ENCODE measurements at regions not wholly inside any gene's neighbourhood (a gene's known extent, or its start where the extent isn't known, plus 50 kb on each side); places are given as distances from the start of the nearest gene placed in this dataset.

- DNase-seq (ENCODE audit: low read depth, low spot score) (no peak), FAIRE-seq (no peak)
- no TSS peak for BruUV-seq (replicated peaks)
- intact Hi-C loops (cut with micrococcal nuclease): no loop called here
- Histone ChIP-seq H3K9ac (replicated peaks; ENCODE audit: extremely low read depth, insufficient read depth, low read length) (no peak overlapping the region), H3K36me3 (ENCODE audit: control insufficient read depth in 2 of 2, extremely low read depth in 1 of 2, insufficient read depth in 2 of 2, low read length in 2 of 2) (no peaks in the 10 kb centered on the region), H3K4me3 (replicated peaks in 1 of 3; ENCODE audit: insufficient read depth in 1 of 3, low read depth in 1 of 3, low read length in 3 of 3) (no peak overlapping the region), H4K20me1 (replicated peaks; ENCODE audit: control insufficient read depth, extremely low read depth, insufficient read depth, low read length) (no peaks in the 10 kb centered on the region), H3K27ac (ENCODE audit: insufficient read depth, low read depth, low read length) (no peak overlapping the region), H3K9me3 (replicated peaks; ENCODE audit: control insufficient read depth, insufficient read depth, low read length) (no peaks in the 10 kb centered on the region), H2AFZ (ENCODE audit: low read depth, low read length) (no peak overlapping the region), H3K4me1 (ENCODE audit: control insufficient read depth, extremely low read depth, insufficient read depth, low read length) (no peaks in the 10 kb centered on the region), H3K79me2 (ENCODE audit: control insufficient read depth, insufficient read depth, low read length) (no peaks in the 10 kb centered on the region), H3K9me1 (replicated peaks; ENCODE audit: control insufficient read depth, extremely low read depth, insufficient read depth, low read length) (no peaks in the 10 kb centered on the region), H3K27me3 (ENCODE audit: control insufficient read depth in 2 of 2, insufficient read depth in 2 of 2, low read length in 2 of 2) (no peaks in the 10 kb centered on the region), H3K4me2 (ENCODE audit: insufficient read depth, low read length) (no peak overlapping the region)
- ChIA-PET CTCF (no interaction called here), POLR2A (no interaction called here)
- TF ChIP-seq EZH2 (IDR thresholded peaks at IDR 0.05; ENCODE audit: borderline replicate concordance, low read depth, low read length, severe bottlenecking) (no peak), GATA2 (IDR thresholded peaks at IDR 0.05; ENCODE audit: insufficient read depth, insufficient read length, low read depth, low read length) (no peak), MYC (IDR thresholded peaks at IDR 0.05; ENCODE audit: low read depth, low read length) (no peak), POLR2AphosphoS5 (IDR thresholded peaks at IDR 0.05; ENCODE audit: insufficient read depth, low read depth, low read length) (no peak), CTCF (IDR thresholded peaks at IDR 0.05; ENCODE audit: extremely low read depth in 1 of 2, insufficient read depth in 1 of 2, low read depth in 1 of 2, low read length in 2 of 2) (no peak), JUN (IDR thresholded peaks at IDR 0.05; ENCODE audit: borderline replicate concordance, insufficient read depth, insufficient read length, low read depth) (no peak), MAX (IDR thresholded peaks at IDR 0.05; ENCODE audit: insufficient read depth, insufficient read length) (no peak), FOS (IDR thresholded peaks at IDR 0.05; ENCODE audit: borderline replicate concordance, insufficient read depth, low read length) (no peak), POLR2A (IDR thresholded peaks at IDR 0.05; ENCODE audit: low read depth, low read length) (no peak)
- dilution Hi-C loops (cut with MboI; ENCODE audit: extremely low pct_ligation_motif_present, low sequenced_read_pairs): no loop called here
Measured at GRCh38 chr2:184507254-184507653, 91.1 kb upstream of the ZNF804A start.

Data from endothelial cell of umbilical vein (primary cell).